Occipital lobe (tissue), 1 donor: ENCODE measurements at regions not wholly inside any gene's neighbourhood (a gene's known extent, or its start where the extent isn't known, plus 50 kb on each side); places are given as distances from the start of the nearest gene placed in this dataset.

Experiments used
- DNase-seq: peaks from one replicate; lab custom pipeline; 2025; lab: John Stamatoyannopoulos, UW

DNA sequence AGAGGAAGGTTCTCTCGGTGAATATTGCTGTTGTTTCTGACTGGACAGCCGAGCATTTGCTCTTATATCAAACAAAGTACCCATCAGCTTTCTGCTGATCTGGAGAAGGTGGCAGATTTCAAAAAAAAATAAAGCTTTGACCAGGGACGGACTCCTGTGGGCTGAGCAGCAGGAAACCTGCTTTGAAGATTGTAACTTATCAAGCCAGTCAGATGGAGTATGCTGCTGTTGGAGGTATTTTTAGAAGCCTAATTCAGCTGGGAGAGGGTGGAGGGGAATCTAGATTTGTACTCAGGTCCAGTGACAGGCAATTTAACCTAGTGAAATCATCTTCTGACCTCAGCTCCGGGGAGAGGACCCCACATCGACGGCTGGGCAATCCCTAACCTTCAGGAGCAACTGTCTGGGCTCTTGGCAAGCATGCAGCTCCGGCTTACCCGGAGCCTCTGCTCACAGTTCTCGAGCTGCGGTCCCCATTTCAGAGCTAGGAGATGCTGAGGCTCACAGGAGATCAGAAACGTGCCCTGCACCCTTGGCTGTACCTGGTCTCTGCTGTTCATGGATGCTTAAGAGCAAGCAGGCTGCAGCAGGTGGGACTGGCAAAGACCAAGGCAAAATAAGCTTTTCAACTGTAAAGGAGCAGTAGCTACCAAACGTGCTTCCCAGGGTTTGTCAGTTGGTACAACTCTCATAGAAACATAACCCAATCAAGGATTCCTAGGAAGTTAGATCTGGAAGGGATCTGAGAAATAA lies 89.3 kb upstream of the ST8SIA2 start:
- no peak for DNase-seq

DNA sequence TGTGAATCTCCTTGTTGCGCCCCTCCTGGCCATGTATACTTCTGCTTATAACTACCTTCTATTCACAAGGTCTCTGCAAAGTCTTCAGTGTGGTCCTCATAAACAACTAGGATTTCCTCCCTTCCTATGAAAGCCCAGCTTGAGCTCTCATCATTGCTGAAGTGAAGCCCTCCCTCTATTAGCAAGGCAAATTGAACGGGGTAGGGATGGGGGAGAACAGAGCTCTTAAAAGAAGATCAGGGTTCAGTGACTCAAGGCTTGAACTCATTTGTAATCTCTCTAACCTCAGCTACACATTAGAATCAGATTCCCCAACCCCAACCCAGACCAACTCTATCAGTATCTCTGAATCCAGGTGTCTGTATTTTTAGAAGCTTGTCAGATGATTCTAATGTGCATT lies 88.3 kb upstream of the ST8SIA2 start:
- no peak for DNase-seq

DNA sequence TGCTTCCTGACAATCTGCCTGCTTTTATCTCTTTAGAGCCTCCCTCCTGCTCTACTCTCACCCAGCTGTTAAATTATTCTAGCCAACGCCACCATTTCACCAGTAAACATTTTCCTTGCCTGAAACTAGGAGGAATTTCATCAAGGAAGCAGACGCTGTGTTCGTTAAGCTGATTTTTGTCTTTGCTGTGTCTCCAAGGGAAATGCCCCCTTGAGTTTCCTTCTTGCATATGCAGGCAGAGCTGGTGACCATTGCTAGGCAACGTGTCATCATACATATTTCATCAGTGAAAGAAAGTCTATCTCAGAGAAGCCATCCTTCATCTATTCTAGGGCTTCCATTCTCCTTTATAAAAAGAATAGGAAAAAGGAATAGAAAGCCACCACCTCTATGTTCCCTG lies 87.0 kb upstream of the ST8SIA2 start:
- DNase-seq = no peak

DNA sequence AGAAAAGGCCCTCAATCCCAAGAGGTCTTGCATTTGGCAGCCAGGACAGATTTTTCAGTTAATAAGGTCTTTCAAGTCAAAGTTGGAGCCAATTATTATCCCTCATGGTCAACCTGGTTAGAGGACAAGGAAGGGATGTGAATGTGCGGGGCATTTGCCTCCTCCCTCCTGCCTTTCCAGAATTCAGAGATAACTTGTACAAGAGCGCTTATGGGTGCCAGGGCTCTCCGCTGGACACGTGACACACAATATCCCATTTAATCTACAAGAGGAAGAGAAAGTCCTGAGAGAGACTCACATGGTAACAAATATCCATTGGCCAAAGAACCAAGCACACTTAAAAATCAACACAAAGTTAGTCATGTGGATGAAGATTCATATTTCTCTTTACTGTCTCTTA lies 78.5 kb upstream of the ST8SIA2 start:
- no peak for DNase-seq

DNA sequence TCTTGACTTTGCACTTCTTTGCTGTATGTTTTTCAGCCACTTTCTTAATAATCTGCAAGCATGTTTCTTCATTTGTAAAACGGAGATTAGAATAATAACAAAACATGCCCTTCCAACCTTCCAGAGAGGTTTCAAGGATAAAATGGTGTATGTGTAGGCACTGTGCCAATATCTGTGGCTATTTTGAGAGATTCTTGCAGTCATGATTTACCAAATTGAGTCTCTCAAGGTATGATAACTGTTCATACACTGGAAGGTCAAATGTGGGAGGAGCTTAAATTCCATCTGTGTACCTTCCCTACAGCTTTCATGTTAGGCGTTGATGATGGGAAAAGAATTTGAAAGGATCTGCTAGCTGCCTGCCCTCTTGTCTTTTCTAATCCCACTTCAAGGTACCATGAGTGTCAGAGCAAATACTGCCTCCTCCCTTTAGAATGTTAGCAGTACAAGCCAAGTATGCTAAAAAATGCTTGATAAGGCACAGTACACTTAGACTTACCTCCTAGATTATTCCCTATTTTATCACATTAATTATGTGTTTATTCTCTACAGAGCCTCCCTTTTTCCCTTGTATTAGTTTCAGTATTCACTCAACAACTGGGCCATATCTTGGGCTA lies 78.0 kb upstream of the ST8SIA2 start:
- no peak for DNase-seq

DNA sequence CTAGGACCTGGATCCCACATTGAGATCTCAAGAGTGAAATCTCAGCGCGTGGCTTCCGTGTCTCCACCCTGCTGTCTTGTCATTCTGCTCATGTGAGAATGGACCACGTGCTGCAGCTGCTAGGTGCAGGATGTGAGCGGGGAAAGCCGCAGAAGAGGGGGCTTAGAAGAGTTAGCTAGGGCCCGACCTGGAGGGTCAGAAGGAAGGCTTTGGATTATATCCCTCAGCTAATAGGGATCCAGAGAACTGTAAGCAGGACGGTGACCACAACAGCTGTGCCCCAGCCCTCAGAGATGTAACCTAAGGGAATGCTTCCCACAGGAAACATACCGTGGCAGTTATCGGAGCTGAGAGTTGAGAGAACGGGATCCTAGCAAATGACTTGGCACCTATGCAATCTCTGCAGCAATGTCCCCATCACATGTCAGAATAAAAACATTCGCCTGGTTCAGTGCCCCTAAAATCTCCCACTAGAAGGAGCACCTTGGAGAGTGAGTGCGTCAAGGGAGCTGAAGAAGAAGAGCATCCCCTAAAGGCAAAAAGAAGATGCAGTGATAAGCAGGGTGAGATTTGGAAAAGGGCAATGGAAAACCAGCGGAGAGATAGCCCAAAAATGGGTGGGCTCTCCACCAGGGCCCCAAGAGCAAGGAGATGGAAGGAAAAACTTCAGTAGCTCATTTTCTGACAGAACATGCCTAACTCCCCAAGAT lies 76.9 kb upstream of the ST8SIA2 start:
- DNase-seq = no peak

DNA sequence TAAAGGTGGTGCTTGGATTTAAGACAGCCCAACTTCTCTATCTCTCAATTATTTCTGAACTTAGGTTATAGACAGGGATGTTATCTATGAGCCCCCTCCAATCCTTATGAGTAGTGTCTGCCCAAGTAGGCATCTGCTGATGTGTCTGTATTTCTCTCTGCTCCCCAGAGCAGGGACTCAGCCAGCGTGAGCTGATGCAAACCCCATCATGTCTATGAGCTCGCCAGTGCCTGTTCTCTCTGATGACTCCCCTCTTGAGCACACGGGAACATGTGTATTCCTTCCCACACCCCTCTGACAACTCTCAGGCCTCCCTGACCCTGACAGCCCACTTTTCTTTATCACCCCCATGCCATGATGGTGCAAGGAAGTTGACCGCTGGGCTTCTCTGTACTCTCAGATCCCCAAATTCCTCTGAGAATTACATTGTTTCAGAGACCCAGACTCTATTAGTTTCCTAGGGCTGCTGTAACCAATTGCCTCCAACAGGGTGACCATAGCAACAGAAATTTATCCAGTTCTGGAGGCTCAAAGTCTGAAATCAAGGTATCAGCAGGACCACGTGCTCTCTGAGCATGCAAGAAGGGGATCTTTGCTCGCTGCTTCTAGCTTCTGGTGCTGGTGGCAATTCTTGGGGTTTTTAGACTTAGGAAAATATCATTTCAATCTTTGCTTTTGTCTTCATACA lies 73.5 kb upstream of the ST8SIA2 start:
- DNase-seq = no peak

DNA sequence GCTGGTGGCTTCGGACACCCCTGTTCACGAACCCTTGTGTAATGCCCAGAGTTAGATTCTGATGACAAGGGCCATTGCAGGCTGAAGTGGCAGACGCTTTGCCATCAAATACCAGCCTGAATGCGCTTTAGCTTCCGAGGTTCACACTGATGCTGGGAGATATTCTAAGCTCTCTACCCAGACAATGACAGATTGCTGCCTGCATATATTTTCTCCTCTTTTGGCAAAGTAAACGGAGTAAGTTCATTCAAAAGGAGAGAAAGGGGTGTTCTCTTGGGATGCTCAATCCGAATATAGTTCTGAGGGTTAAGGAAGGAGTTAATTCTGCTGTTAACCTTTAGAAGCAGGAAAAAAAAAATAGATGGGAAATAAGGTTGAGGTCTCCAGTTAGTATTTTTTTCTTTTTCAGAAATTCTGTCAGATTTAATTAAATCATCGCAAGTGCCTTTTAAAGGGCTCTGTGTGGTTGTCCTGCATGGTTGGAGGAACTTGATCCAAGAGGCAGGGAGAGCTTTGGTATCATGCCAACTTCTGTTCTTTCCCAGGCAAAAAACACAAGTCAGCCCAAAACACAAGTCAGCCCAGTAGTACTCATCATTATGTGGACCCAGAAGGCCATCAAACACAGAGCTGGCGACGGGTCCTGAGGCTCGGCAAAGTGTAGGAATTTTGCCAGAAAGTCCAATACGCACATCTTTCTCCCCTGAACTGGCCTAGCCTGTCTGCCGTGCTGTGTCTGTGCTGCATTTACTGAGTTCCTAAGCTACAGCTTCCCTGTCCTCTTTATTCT lies 70.9 kb upstream of the ST8SIA2 start:
- no peak for DNase-seq

DNA sequence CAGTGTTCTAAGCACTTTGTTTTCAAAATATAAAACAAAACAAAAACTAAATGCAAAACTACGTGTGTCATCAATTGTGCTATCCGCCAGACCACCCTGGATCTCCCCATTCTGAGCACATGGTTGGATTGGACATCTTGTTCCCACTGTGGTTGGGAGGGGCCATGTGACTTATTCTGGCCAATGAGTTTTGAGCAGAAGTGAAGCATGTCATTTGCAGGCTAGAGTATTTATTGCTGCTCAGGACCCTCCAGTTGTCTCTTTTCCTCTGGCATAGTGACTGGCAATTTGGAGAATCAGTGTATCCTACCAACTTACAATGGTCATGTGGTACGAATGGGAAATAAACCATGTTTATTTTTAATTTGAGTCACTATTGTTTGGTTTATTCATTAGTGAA lies 70.2 kb upstream of the ST8SIA2 start:
- no peak for DNase-seq

DNA sequence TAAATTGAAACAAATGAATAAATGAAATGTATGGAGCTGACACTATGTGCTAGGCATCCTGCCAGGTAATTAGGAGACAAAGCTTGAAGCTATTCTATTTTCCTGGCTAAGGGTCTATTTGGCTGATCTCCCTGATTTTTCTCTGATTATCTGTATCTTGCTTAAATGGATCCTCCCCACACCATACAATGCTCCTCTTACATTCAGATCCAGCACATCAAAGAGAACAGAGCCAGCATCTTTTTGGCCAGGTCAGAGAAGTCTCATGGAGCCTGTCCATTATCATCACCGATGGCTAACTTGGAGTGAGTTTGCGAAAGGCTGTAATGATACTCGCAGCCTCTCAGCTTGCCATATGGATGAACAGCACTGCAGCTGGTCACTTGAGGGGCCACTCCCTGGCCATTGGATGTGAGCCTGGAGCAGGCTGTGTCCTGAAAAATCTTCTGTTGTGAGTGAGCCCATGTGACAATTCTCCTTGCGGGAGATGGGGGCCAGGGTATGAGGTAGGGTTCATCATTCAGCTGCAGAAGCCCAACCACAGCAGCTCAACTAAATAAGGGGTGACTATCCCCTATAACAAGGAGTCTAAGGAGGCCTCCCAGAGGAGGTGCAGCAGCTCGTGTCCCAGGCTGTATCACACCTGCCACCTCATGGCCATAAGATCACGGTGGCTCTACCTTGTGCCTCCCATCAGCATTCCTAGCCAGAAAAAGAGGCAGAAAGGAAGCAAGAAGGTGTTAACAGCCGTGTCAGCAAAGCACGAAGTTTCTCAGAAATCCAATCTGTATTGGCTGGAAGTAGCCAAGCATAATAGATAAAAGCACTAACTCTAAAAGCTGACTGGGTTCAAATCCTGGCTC lies 69.3 kb upstream of the ST8SIA2 start:
- no peak for DNase-seq

DNA sequence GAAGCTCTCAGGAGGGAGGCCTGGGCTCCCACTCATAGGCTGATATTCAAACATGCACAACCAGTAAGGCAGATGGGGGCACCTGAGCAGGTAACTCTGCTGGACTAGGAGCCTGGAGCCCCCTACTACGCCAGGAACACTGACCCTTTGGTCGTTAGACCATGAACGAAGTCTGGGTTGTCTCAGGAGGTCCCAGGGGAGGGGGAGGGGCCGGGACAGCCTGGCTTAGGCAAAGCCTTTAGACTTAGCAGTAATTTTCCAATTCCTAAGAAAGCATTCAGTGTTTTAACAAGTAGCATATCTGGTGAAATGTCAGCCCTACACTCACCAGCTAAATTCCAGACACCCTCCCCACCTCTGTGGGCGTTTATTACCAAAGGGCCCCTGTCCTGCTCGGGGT lies 67.4 kb upstream of the ST8SIA2 start:
- no peak for DNase-seq

DNA sequence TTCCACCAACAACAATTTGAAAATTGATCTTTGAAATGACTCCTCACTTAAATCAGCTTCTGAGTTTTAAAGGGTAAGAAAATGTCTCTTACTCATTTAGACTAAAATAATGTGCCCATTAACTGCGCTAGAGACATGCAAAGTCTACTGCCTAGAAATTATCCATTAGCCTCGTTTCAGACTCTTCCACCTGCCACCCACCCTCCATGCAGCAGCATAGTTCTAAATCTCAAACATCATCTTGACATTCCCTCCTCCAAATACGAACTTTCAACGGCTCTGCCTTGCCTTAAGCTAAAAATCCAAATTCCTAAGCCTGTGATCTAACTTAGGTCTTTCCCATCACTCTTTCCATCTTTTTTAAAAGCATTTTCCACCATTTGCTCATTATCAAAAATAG lies 66.6 kb upstream of the ST8SIA2 start:
- no peak for DNase-seq

DNA sequence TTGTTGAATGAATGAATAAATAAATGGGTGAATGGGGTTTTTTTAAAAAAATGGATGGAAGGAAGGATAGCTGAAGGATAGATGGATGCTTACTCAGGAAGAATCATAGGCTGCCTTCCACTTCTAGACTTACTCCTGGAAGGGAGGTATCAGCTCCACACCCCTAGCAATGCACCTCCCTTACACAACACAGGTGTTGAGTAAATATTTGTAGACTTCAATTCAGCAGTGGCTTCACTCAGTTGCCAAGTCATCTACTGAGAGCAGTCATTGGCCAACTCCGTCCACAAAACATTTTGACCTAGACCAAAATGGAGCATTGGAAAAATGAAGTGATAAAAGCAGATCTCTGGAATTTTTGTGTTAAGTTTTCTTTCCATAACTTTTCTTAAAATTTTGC lies 65.5 kb upstream of the ST8SIA2 start:
- no peak for DNase-seq

DNA sequence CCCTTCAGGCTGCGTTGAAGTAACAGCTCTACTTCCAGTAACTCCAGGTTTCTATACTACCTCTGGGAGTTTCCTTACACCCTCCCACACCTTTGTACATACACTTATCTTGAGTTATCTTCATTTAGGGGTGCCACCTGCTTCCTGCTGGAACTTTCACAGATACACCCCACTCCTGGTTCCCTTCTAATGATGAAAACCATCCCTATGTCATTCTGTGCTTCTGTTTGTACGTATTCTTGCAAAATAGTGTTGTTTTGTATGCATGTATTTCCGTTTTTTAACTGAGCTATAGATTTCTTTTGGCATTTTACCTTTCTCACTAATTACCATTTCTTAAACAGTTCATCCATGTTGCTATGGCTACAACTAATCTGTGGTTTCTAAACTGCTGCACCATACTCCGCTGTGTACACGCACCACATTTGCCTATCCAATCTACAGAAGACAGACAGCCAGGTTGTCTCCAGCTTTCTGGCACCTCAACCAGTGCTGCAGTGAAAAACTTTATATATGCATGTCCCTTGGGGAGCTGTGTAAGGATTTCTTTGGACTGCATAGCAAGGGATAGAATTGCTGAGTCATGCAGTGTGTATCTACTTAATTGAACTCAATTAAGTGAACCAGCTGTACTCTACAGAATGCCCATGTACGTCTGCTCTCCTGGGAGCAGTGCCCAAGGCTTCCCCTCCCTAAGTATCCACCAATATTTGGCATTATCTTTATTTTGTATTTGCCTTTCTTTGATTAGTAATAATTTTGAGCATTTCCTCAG lies 61.4 kb upstream of the ST8SIA2 start:
- no peak for DNase-seq

DNA sequence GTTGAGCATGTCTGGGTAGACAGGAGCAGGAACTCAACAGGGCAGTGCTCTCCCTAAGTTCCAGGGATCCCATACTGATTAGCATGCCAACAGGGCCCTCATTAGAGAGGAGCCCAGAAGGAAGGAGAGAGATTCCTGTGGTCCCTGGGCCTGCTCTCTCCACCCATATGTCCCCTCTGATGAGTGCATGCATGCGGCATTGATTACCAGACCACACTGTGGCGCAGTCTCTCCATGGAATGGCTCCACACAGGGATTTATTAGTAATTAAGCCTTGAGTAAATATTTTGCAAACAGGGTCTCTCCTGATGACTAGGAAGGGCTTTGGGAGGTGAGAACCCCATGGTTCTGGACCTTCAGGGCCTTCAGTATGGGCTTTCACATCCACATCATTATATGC lies 60.0 kb upstream of the ST8SIA2 start:
- no peak for DNase-seq

DNA sequence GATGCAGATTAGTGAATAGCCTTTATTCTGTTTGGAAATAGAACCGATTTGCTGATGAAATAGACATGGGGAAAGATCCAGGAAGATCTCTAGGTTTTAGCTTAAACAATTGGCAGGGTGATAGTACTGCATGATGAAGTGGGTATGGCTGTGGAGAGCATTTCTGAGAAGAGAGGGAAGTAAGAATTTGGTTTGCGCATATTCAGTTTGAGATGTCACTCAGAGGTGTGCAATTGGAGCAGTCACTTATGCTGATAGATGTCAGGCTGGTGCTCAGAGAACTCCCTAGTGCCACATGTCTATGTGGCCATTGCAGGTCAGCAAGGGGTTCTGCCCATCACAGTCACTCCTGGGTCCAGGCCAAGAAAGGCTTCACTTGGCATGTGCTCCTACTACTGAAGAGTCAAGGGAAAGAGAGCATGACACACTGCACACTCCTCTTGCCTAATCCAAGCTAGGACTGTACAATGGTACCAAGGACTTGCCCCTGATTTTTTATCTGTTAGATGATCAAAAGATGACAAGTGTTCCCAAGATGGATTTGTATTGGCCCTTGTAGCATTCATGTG lies 57.2 kb upstream of the ST8SIA2 start:
- no peak for DNase-seq

DNA sequence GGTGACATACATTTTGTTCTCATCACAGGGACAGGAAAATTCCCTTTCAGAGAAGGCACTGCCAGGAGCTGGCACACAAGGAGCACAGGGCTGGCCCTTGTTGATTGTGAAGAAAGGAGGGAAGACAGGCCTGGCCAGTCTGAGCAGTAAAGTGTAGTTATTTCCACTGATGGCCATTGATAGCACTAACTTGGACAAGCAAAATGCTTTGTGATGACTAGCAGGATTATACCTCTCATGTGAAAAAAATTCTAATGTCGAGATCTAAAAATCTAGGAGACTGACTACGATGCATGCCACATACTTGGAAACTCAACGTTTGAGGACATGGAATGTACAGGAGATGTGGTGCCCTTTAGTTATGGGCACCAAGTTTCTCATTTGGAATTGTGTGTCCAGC lies 54.3 kb upstream of the ST8SIA2 start:
- no peak for DNase-seq
